CD4-positive, alpha-beta T cell (primary cell): ENCODE measurements at regions not wholly inside any gene's neighbourhood (a gene's known extent, or its start where the extent isn't known, plus 50 kb on each side); places are given as distances from the start of the nearest gene placed in this dataset.

Experiments
- ATAC-seq: fragments of 200-7000 bp; cut with Tn5 transposase; one replicate; pipeline ENCODE4 v1.10.0; 2022; ENCODE audit warnings: mild to moderate bottlenecking; ENCODE audit not compliant: poor library complexity
- CTCF ChIA-PET: fragments of 350-600 bp; sonication (Branson Sonifier 250); formaldehyde crosslinking; loops from one replicate; lab custom pipeline; 2021; ENCODE audit warnings: antibody characterized with exemption, inconsistent platforms; lab: Charles Lee
- POLR2A ChIA-PET: fragments of 350-600 bp; sonication (Branson Sonifier 250); formaldehyde crosslinking; loops from one replicate; lab custom pipeline; 2021; ENCODE audit warnings: antibody characterized with exemption, inconsistent platforms; lab: Charles Lee
- DNase-seq, 14 experiments: peaks; one replicate each; pipeline ENCODE4 v3.0.0-alpha.2; 2013 to 2020; ENCODE audit warnings: mixed read lengths in 2 of 14
- H3K27ac ChIP-seq, 2 donors: one replicate each; pipeline versions ENCODE4 v1.5.1 to v1.7.0; 2013; ENCODE audit warnings: low read length in 2 of 2, low read depth in 1 of 2, mild to moderate bottlenecking in 1 of 2
- H3K27me3 ChIP-seq, 2 experiments: 1 replicate in 1 of 2; 2 replicates in 1 of 2; pipeline versions ENCODE4 v1.6.1 to v1.7.0; 2013; ENCODE audit warnings: low read length in 2 of 2, control low read depth in 1 of 2, mild to moderate bottlenecking in 1 of 2, moderate library complexity in 1 of 2; ENCODE audit not compliant: insufficient read depth in 2 of 2, control insufficient read depth in 1 of 2
- H3K36me3 ChIP-seq: one replicate; pipeline ENCODE4 v1.6.1; 2013; ENCODE audit warnings: low read length, control low read depth; ENCODE audit not compliant: insufficient read depth
- H3K4me1 ChIP-seq: one replicate; pipeline ENCODE4 v1.6.1; 2013; ENCODE audit warnings: low read length, control low read depth; ENCODE audit not compliant: insufficient read depth
- H3K4me3 ChIP-seq: one replicate; pipeline ENCODE4 v1.5.1; 2013; ENCODE audit warnings: mild to moderate bottlenecking, low read length, moderate library complexity
- H3K9me3 ChIP-seq, 2 experiments: 1 replicate in 1 of 2; 2 replicates in 1 of 2; pipeline versions ENCODE4 v1.6.1 to v1.7.0; 2013; ENCODE audit warnings: low read length in 2 of 2, mild to moderate bottlenecking in 2 of 2, control low read depth in 1 of 2, moderate library complexity in 1 of 2; ENCODE audit not compliant: control insufficient read depth in 1 of 2, insufficient read depth in 1 of 2
- H3K27ac Mint-ChIP-seq: one replicate; pipeline ENCODE4 v1.8.0; 2020; ENCODE audit warnings: mixed read lengths
- H3K27me3 Mint-ChIP-seq: one replicate; pipeline ENCODE4 v1.8.0; 2021; ENCODE audit warnings: mixed read lengths
- H3K36me3 Mint-ChIP-seq: one replicate; pipeline ENCODE4 v1.8.0; 2021; ENCODE audit warnings: low read depth, mixed read lengths
- H3K4me1 Mint-ChIP-seq: one replicate; pipeline ENCODE4 v1.8.0; 2021; ENCODE audit warnings: low read depth, mixed read lengths
- H3K4me3 Mint-ChIP-seq: one replicate; pipeline ENCODE4 v1.8.0; 2020; ENCODE audit warnings: mild to moderate bottlenecking, mixed read lengths
- H3K9me3 Mint-ChIP-seq: one replicate; pipeline ENCODE4 v1.8.0; 2020; ENCODE audit warnings: mixed read lengths
- intact Hi-C, 2 experiments: fragments of 100-400 bp; cut with DNase I in 1 of 2; cut with micrococcal nuclease in 1 of 2; formaldehyde crosslinking; loops; one replicate each; pipeline versions ENCODE4 v1.15.1 to v1.9.0; 2023 to 2025; cut with DNase I, micrococcal nuclease
- TF ChIP-seq, protein P1 (sequence below): fragments of 200-600 bp; IDR thresholded peaks from one replicate; pipeline ENCODE4 v1.8.0; 2022; ENCODE audit warnings: antibody characterized with exemption, mild to moderate bottlenecking

DNA sequence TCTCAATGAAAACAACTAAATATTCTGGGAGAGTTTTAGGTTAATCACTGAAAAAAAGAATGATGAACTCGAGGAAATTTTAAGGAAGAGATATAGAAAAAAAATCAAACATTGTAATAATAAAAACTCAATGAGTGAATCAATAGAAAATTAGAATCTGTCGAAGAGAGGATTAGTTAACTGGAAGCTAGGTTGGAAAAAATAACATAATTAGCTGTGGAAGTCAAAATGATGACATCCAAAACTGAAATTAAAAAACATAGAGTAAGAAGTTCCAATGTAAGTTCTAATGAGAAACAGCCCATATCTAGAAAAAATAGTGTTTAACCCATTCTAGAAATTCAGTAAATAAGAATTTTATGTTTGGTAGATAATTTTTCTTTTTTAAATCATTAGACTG is 299.3 kb upstream of the RARB start:
- peaks cover 3% of the 10 kb centered on the region in 2 experiments for H3K9me3 ChIP-seq
- H3K4me1 ChIP-seq: no peaks in the 10 kb centered on the region
- Mint-ChIP-seq H3K27ac (no peak overlapping the region), H3K4me1 (no peaks in the 10 kb centered on the region), H3K27me3 (no peaks in the 10 kb centered on the region), H3K4me3 (no peak overlapping the region), H3K9me3 (peaks cover 12% of the 10 kb centered on the region), H3K36me3 (no peaks in the 10 kb centered on the region)
- no peak overlapping the region for H3K4me3 ChIP-seq
- ATAC-seq (no peak), DNase-seq (no peak)
- ChIA-PET CTCF (no interaction called here), POLR2A (no interaction called here)
- TF ChIP-seq, protein P1, sequence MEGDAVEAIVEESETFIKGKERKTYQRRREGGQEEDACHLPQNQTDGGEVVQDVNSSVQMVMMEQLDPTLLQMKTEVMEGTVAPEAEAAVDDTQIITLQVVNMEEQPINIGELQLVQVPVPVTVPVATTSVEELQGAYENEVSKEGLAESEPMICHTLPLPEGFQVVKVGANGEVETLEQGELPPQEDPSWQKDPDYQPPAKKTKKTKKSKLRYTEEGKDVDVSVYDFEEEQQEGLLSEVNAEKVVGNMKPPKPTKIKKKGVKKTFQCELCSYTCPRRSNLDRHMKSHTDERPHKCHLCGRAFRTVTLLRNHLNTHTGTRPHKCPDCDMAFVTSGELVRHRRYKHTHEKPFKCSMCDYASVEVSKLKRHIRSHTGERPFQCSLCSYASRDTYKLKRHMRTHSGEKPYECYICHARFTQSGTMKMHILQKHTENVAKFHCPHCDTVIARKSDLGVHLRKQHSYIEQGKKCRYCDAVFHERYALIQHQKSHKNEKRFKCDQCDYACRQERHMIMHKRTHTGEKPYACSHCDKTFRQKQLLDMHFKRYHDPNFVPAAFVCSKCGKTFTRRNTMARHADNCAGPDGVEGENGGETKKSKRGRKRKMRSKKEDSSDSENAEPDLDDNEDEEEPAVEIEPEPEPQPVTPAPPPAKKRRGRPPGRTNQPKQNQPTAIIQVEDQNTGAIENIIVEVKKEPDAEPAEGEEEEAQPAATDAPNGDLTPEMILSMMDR: no peak
- no peaks in the 10 kb centered on the region for H3K36me3 ChIP-seq
- intact Hi-C loops: no loop called here
- H3K27ac ChIP-seq: no peak overlapping the region
- no peaks in the 10 kb centered on the region for H3K27me3 ChIP-seq

DNA sequence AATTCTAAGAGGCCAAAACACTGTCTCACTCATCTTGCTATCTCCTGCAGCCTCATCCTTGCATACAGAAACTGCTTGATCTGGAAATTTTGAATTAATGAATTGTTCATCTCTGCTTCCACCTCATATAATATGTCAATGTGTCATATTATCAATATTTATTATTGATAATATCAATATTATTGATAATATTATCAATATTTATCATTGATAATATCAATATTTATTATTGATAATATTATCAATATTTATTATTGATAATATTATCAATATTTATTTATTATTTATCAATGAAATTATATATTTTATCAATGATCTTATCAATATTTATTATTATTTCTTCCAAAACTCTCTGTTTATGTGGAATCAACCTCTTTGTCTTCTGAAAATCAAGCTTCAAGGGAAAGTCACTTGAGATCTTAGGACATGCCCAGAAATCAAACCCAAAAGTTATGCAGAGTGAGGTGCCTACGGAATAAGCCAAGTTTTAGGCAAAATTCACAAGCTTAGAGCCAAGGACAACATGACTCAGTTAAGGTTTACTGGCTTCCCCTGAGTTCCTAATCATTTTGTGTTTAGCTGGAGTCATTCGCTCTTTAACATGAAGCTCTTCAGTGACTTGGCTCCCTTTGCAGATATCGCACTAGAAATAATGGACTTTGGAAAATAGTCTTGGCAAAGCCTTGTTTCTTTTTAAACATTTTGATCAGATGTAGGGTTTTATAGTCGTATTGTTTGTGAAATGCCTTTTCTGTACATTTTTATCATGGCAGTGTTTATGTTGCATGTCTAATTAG is 297.1 kb upstream of the RARB start:
- peaks cover 0 to 3% of the 10 kb centered on the region in 2 experiments for H3K9me3 ChIP-seq
- TF ChIP-seq, protein P1: no peak
- ATAC-seq (no peak), DNase-seq (no peak)
- ChIA-PET CTCF (no interaction called here), POLR2A (no interaction called here)
- H3K27me3 ChIP-seq: no peaks in the 10 kb centered on the region
- intact Hi-C loops: no loop called here
- no peak overlapping the region for H3K4me3 Mint-ChIP-seq
- H3K27ac ChIP-seq: no peak overlapping the region
- no peaks in the 10 kb centered on the region for H3K36me3 ChIP-seq
- no peaks in the 10 kb centered on the region for H3K27me3 Mint-ChIP-seq
- H3K4me1 ChIP-seq: no peaks in the 10 kb centered on the region
- H3K4me3 ChIP-seq: no peak overlapping the region
- no peaks in the 10 kb centered on the region for H3K4me1 Mint-ChIP-seq
- H3K27ac Mint-ChIP-seq: no peak overlapping the region
- H3K9me3 Mint-ChIP-seq: peaks cover 13% of the 10 kb centered on the region
- no peaks in the 10 kb centered on the region for H3K36me3 Mint-ChIP-seq

DNA sequence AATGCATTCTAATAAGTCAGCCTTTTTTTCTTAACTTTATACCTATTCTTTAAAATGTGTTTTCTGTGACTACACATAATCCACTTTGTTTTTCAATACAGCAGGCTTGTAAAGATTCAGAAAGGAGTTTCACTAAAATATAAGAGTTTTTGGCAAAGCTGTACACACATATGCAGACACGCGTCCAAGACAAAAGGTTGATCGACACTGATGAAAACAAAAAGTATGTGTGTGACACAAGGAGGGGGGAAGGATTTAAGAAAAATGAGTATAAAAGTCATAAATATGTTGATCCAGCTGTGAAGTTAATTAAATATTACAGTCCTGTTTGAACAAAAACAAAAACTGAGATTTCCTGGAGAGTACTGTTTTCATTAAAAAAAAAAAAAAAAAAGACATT is 294.5 kb upstream of the RARB start:
- H3K9me3 Mint-ChIP-seq: peaks cover 8% of the 10 kb centered on the region
- Histone ChIP-seq H3K36me3 (no peaks in the 10 kb centered on the region), H3K27ac (no peak overlapping the region), H3K27me3 (no peaks in the 10 kb centered on the region), H3K4me3 (no peak overlapping the region), H3K9me3 (peaks cover 0 to 3% of the 10 kb centered on the region in 2 experiments), H3K4me1 (no peaks in the 10 kb centered on the region)
- H3K4me3 Mint-ChIP-seq: no peak overlapping the region
- no peaks in the 10 kb centered on the region for H3K27me3 Mint-ChIP-seq
- TF ChIP-seq, protein P1: no peak
- ATAC-seq (no peak), DNase-seq (no peak)
- no peak overlapping the region for H3K27ac Mint-ChIP-seq
- H3K36me3 Mint-ChIP-seq: no peaks in the 10 kb centered on the region
- no peaks in the 10 kb centered on the region for H3K4me1 Mint-ChIP-seq
- ChIA-PET POLR2A (no interaction called here), CTCF (no interaction called here)
- intact Hi-C loops: no loop called here
